ENCODE measurements at regions not wholly inside any gene's neighbourhood (a gene's known extent, or its start where the extent isn't known, plus 50 kb on each side); places are given as distances from the start of the nearest gene placed in this dataset.

GRCh38 chr11:81756864-81757595 is 976.6 kb downstream of the FAM181B start:
- WGBS (ENCODE audit: missing lambda C conversion rate) = 6% methylated on average over 1 of the region's 1 CpG
- ATAC-seq = no peak
- CTCF ChIA-PET = no interaction called here
- no peak overlapping the region for H3K4me2 ChIP-seq
- H3K4me3 ChIP-seq = no peak overlapping the region
- TF ChIP-seq CBX8 (IDR thresholded peaks at IDR 0.05) (no peak), FOSB (CRISPR knock-in tag; IDR thresholded peaks at IDR 0.05) (no peak), JUNB (IDR thresholded peaks at IDR 0.05) (no peak), BCL3 (IDR thresholded peaks at IDR 0.05) (no peak), MAFK (IDR thresholded peaks at IDR 0.05; ENCODE audit: partially characterized antibody) (no peak), HEYL (CRISPR knock-in tag; IDR thresholded peaks at IDR 0.05) (no peak), HOXB5 (CRISPR knock-in tag; IDR thresholded peaks at IDR 0.05) (no peak)
- no peaks in the 10 kb centered on the region for H3K4me1 ChIP-seq
- no peak for DNase-seq (ENCODE audit: low read depth in 1 of 2, low spot score in 1 of 2)
- H3K9me3 ChIP-seq = no peaks in the 10 kb centered on the region; the same call in 2 of the 3 replicates
- POLR2A ChIA-PET = no interaction called here
- H3K27ac ChIP-seq = no peak overlapping the region
- no peak for FAIRE-seq

- no peak for FAIRE-seq
- no peak for DNase-seq (ENCODE audit: low read depth in 1 of 2, low spot score in 1 of 2)
- POLR2A ChIA-PET = no interaction called here
- no peaks in the 10 kb centered on the region for H3K4me1 ChIP-seq
- no peak overlapping the region for H3K4me2 ChIP-seq
- WGBS (ENCODE audit: missing lambda C conversion rate) = 3% methylated on average over 2 of the region's 2 CpGs
- no peak for TF ChIP-seq POLR2AphosphoS2 (conservative IDR thresholded peaks at IDR 0.05; ENCODE audit: low read length)
- TF ChIP-seq PHF8 (IDR thresholded peaks at IDR 0.05; ENCODE audit: borderline replicate concordance, low read depth) = no peak
- TF ChIP-seq NR3C1 (IDR thresholded peaks at IDR 0.05) = no peak
- no peak for TF ChIP-seq FOSL2 (IDR thresholded peaks at IDR 0.05)
- no peak for TF ChIP-seq FOSL2 (CRISPR knock-in tag; IDR thresholded peaks at IDR 0.05)
- TF ChIP-seq RNF2 (IDR thresholded peaks at IDR 0.05; ENCODE audit: borderline replicate concordance, low read depth) = no peak
- no peak for TF ChIP-seq ZC3H11A (IDR thresholded peaks at IDR 0.05)
- no peak for TF ChIP-seq BHLHE40 (IDR thresholded peaks at IDR 0.05; ENCODE audit: low read depth, low read length)
- TF ChIP-seq ATOH8 (CRISPR knock-in tag; IDR thresholded peaks at IDR 0.05; ENCODE audit: low read depth) = no peak
- TF ChIP-seq NPAS2 (CRISPR knock-in tag; IDR thresholded peaks at IDR 0.05; ENCODE audit: borderline replicate concordance) = no peak
- no peak for TF ChIP-seq CHD4 (IDR thresholded peaks at IDR 0.05; ENCODE audit: borderline replicate concordance)
- TF ChIP-seq CTCF (IDR thresholded peaks at IDR 0.05) = no peak
- no peak for TF ChIP-seq ZFP36 (IDR thresholded peaks at IDR 0.05; ENCODE audit: borderline replicate concordance, partially characterized antibody)
- no peak for TF ChIP-seq SREBF2 (IDR thresholded peaks at IDR 0.05)
- TF ChIP-seq HOXB13 (CRISPR knock-in tag; IDR thresholded peaks at IDR 0.05; ENCODE audit: low read depth) = no peak
- no peak for TF ChIP-seq HOXA7 (CRISPR knock-in tag; IDR thresholded peaks at IDR 0.05)
- no peak for TF ChIP-seq MAFK (IDR thresholded peaks at IDR 0.05; ENCODE audit: partially characterized antibody)
- H3K4me3 ChIP-seq = no peak overlapping the region
- CTCF ChIA-PET = no interaction called here
- no peaks in the 10 kb centered on the region; the same call in 2 of the 3 replicates for H3K9me3 ChIP-seq
- no peak overlapping the region for H3K27ac ChIP-seq
- ATAC-seq = no peak
Measured at GRCh38 chr11:81749245-81749644, 984.4 kb downstream of the FAM181B start.
